ENCODE measurements at regions not wholly inside any gene's neighbourhood (a gene's known extent, or its start where the extent isn't known, plus 50 kb on each side); places are given as distances from the start of the nearest gene placed in this dataset.

GRCh38 chr2:47269316-47270232 lies 93.3 kb upstream of the CALM2 start:
- TF ChIP-seq CTCF (optimal IDR thresholded peaks at IDR 0.05 in 1 of 3, IDR thresholded peaks at IDR 0.05 in 1 of 3, conservative IDR thresholded peaks at IDR 0.05 in 1 of 3; ENCODE audit: extremely low read depth in 1 of 3, insufficient read depth in 2 of 3, low read length in 3 of 3) (no peak), EZH2 (IDR thresholded peaks at IDR 0.05; ENCODE audit: low read length) (no peak)
